ENCODE measurements at regions not wholly inside any gene's neighbourhood (a gene's known extent, or its start where the extent isn't known, plus 50 kb on each side); places are given as distances from the start of the nearest gene placed in this dataset.

DNA sequence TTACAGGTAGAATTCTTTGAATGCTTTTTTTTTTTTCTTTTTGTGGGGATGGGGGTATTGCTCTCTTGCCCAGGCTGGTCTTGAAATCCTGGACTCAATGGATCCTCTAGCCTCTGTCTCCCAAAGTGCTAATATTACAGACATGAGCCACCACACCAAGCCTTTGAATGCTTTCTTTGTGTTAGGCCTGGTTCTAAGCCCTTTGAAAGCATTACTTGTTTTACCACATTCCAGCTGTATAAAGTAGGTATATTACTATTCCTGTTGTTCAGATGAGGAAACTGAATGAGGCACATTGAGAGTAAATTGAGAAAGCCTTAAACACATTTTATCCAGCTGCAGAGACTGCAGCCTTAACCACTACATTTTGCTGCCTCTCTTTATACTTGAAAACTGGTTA lies 841.8 kb upstream of the ADGRL4 start:
- Histone ChIP-seq H3K36me3 (no peaks in the 10 kb centered on the region), H3K4me1 (no peaks in the 10 kb centered on the region), H3K27me3 (replicated peaks in 1 of 7) (no peaks in the 10 kb centered on the region), H3K9me3 (peaks cover 0 to 4% (median 0%) of the 10 kb centered on the region in 8 donors), H3K27ac (no peak overlapping the region), H3K4me3 (no peak overlapping the region)
- intact Hi-C loops (cut with DNase I; ENCODE audit: low total_unique reads): no loop called here
- DNase-seq: no peak
- TF ChIP-seq POLR2A (IDR thresholded peaks at IDR 0.05): no peak
- no peak for TF ChIP-seq CTCF (IDR thresholded peaks at IDR 0.05 in 8 of 11, conservative IDR thresholded peaks at IDR 0.05 in 3 of 11)
- TF ChIP-seq POLR2AphosphoS5 (IDR thresholded peaks at IDR 0.05): no peak

GRCh38 chr1:79847700-79848099 lies 841.2 kb upstream of the ADGRL4 start:
- H3K27ac ChIP-seq: no peak overlapping the region
- H3K9me3 ChIP-seq: peaks cover 0 to 4% (median 0%) of the 10 kb centered on the region in 8 donors
- no peaks in the 10 kb centered on the region for H3K4me1 ChIP-seq
- 54 to 70% (median 66%) methylated on average over 5 of the region's 5 CpGs for WGBS, 5 donors
- intact Hi-C loops (cut with DNase I; ENCODE audit: low total_unique reads): no loop called here
- no peaks in the 10 kb centered on the region for H3K27me3 ChIP-seq (replicated peaks in 1 of 7)
- H3K36me3 ChIP-seq: no peaks in the 10 kb centered on the region
- H3K4me3 ChIP-seq: no peak overlapping the region
- TF ChIP-seq POLR2AphosphoS5 (IDR thresholded peaks at IDR 0.05): no peak
- TF ChIP-seq CTCF (IDR thresholded peaks at IDR 0.05 in 8 of 11, conservative IDR thresholded peaks at IDR 0.05 in 3 of 11): no peak
- DNase-seq: no peak

DNA sequence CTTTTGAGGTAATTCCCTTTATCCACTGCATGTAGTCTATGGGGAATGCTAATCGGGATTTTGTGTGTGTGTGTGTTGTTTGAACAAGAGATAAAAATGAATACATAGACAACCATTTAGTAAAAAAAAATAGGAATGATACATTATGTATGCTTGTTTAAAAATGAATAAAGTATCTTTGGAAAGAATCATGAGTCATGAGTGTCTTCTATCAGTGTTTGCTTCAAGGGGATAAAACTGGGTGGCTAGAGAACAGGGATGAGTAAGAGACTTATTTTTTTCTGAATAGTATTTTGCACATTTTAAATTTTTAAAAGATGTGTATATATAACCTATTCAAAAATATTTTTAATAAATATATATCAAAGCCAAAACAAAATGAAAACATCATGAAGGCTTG lies 839.4 kb upstream of the ADGRL4 start:
- WGBS, 5 donors: 82 to 97% (median 94%) methylated on average over 1 of the region's 1 CpG
- Histone ChIP-seq H3K9me3 (peaks cover 0 to 4% (median 0%) of the 10 kb centered on the region in 8 donors), H3K36me3 (no peaks in the 10 kb centered on the region), H3K4me1 (no peaks in the 10 kb centered on the region), H3K4me3 (no peak overlapping the region), H3K27ac (no peak overlapping the region), H3K27me3 (replicated peaks in 1 of 7) (no peaks in the 10 kb centered on the region)
- intact Hi-C loops (cut with DNase I; ENCODE audit: low total_unique reads): no loop called here
- DNase-seq: no peak
- no peak for TF ChIP-seq POLR2A (IDR thresholded peaks at IDR 0.05)
- no peak for TF ChIP-seq CTCF (IDR thresholded peaks at IDR 0.05 in 8 of 11, conservative IDR thresholded peaks at IDR 0.05 in 3 of 11)

DNA sequence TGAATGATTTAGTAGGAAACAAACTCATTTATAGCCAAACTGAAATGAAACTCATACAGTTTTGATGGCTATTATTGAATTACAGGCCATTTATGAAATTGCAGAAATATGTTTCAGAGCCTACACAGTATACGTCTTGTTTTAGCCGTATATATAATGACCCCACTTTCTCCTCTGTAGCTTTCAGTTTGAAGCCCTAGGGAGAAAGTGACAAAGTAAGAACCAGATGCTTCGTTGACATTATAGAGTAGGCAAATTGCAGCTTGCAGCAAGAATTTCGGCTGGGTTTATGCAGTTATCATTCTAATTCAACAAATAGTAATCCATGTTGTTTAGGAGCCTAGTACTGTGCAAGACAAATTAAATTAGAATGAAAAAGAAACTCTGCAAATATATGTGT lies 836.3 kb upstream of the ADGRL4 start:
- 79 to 84% (median 81%) methylated on average over 4 of the region's 4 CpGs for WGBS, 5 donors
- intact Hi-C loops (cut with DNase I; ENCODE audit: low total_unique reads): no loop called here
- DNase-seq: no peak
- Histone ChIP-seq H3K4me3 (no peak overlapping the region), H3K9me3 (peaks cover 0 to 4% (median 0%) of the 10 kb centered on the region in 8 donors), H3K27ac (no peak overlapping the region), H3K4me1 (no peaks in the 10 kb centered on the region), H3K27me3 (replicated peaks in 1 of 7) (no peaks in the 10 kb centered on the region), H3K36me3 (no peaks in the 10 kb centered on the region)
- TF ChIP-seq POLR2A (IDR thresholded peaks at IDR 0.05): no peak
- no peak for TF ChIP-seq POLR2AphosphoS5 (IDR thresholded peaks at IDR 0.05)
- TF ChIP-seq CTCF (IDR thresholded peaks at IDR 0.05 in 8 of 11, conservative IDR thresholded peaks at IDR 0.05 in 3 of 11): no peak
